Stimulated activated CD4-positive, alpha-beta T cell treated with anti-CD3 and anti-CD28 coated beads, Interleukin-4, amount 100 ng/mL, for 4 hours (primary cell): ENCODE measurements at regions not wholly inside any gene's neighbourhood (a gene's known extent, or its start where the extent isn't known, plus 50 kb on each side); places are given as distances from the start of the nearest gene placed in this dataset.

Experiments used
- DNase-seq, 2 experiments: peaks; one replicate each; pipeline ENCODE4 v3.0.0-alpha.2; 2020

GRCh38 chr5:6161257-6161656, 217.1 kb downstream of the MED10 start:
- DNase-seq: no peak

- DNase-seq: no peak
Measured at GRCh38 chr5:6159832-6160430, 218.4 kb downstream of the MED10 start.

- no peak for DNase-seq
Measured at GRCh38 chr5:6158974-6159831, 219.1 kb downstream of the MED10 start.

GRCh38 chr5:6154216-6154615, 224.1 kb downstream of the MED10 start:
- no peak for DNase-seq

GRCh38 chr5:6146271-6146670, 232.1 kb downstream of the MED10 start:
- DNase-seq: no peak

GRCh38 chr5:6145616-6146237, 232.6 kb downstream of the MED10 start:
- no peak for DNase-seq

GRCh38 chr5:6143523-6143922, 234.8 kb downstream of the MED10 start:
- DNase-seq: no peak

GRCh38 chr5:6142353-6142752, 236.0 kb downstream of the MED10 start:
- no peak for DNase-seq

GRCh38 chr5:6140219-6140618, 238.1 kb downstream of the MED10 start:
- DNase-seq: no peak

GRCh38 chr5:6135977-6136376, 242.4 kb downstream of the MED10 start:
- no peak for DNase-seq

- no peak for DNase-seq
Measured at GRCh38 chr5:6134281-6134680, 244.1 kb downstream of the MED10 start.

GRCh38 chr5:6125781-6126180, 252.6 kb downstream of the MED10 start:
- DNase-seq: no peak

GRCh38 chr5:6118691-6119090, 259.7 kb downstream of the MED10 start:
- no peak for DNase-seq

- DNase-seq: no peak
Measured at GRCh38 chr5:6117212-6117611, 261.1 kb downstream of the MED10 start.

- no peak for DNase-seq
Measured at GRCh38 chr5:6115852-6116251, 262.5 kb downstream of the MED10 start.

- DNase-seq: no peak
Measured at GRCh38 chr5:6112538-6112937, 265.8 kb downstream of the MED10 start.

GRCh38 chr5:6112125-6112524, 266.2 kb downstream of the MED10 start:
- DNase-seq: no peak

- no peak for DNase-seq
Measured at GRCh38 chr5:6111131-6111530, 267.2 kb downstream of the MED10 start.

- no peak for DNase-seq
Measured at GRCh38 chr5:6110441-6111005, 267.8 kb downstream of the MED10 start.

GRCh38 chr5:6108981-6109825, 269.1 kb downstream of the MED10 start:
- DNase-seq: no peak

- DNase-seq: no peak
Measured at GRCh38 chr5:6108540-6108848, 269.9 kb downstream of the MED10 start.

- no peak for DNase-seq
Measured at GRCh38 chr5:6107675-6108539, 270.4 kb downstream of the MED10 start.
